Stimulated activated naive CD8-positive, alpha-beta T cell treated with anti-CD3 and anti-CD28 coated beads, Interleukin-15, Interleukin-2, amounts not matched to agents 100 ng/mL and 50 ng/mL, for 24 hours (primary cell): ENCODE measurements at regions not wholly inside any gene's neighbourhood (a gene's known extent, or its start where the extent isn't known, plus 50 kb on each side); places are given as distances from the start of the nearest gene placed in this dataset.

Source experiments
- H3K27ac Mint-ChIP-seq: one replicate; pipeline ENCODE4 v1.8.0; 2021; ENCODE audit warnings: mild to moderate bottlenecking, mixed read lengths
- H3K27me3 Mint-ChIP-seq: one replicate; pipeline ENCODE4 v1.8.0; 2021; ENCODE audit warnings: mixed read lengths
- H3K36me3 Mint-ChIP-seq: one replicate; pipeline ENCODE4 v1.8.0; 2021; ENCODE audit warnings: low read depth, mixed read lengths
- H3K4me1 Mint-ChIP-seq: one replicate; pipeline ENCODE4 v1.8.0; 2021; ENCODE audit warnings: low read depth, mixed read lengths
- H3K4me3 Mint-ChIP-seq: one replicate; pipeline ENCODE4 v1.8.0; 2021; ENCODE audit warnings: mild to moderate bottlenecking, mixed read lengths
- H3K9me3 Mint-ChIP-seq: one replicate; pipeline ENCODE4 v1.8.0; 2021; ENCODE audit warnings: mixed read lengths

- no peaks in the 10 kb centered on the region for H3K36me3 Mint-ChIP-seq
- H3K4me3 Mint-ChIP-seq: no peak overlapping the region
- H3K27ac Mint-ChIP-seq: peak overlapping the region; percentile 7
- H3K4me1 Mint-ChIP-seq: peaks cover 76% of the 10 kb centered on the region
- H3K27me3 Mint-ChIP-seq: no peaks in the 10 kb centered on the region
- H3K9me3 Mint-ChIP-seq: no peaks in the 10 kb centered on the region
Measured at GRCh38 chr14:98143566-98143965, 1128.4 kb downstream of the BCL11B start.

GRCh38 chr14:98144964-98145363 is 1127.0 kb downstream of the BCL11B start:
- Mint-ChIP-seq H3K36me3 (no peaks in the 10 kb centered on the region), H3K27ac (peak overlapping the region; percentile 53), H3K9me3 (no peaks in the 10 kb centered on the region), H3K4me3 (no peak overlapping the region), H3K27me3 (no peaks in the 10 kb centered on the region), H3K4me1 (peaks cover 62% of the 10 kb centered on the region)

GRCh38 chr14:98146416-98146815 is 1125.6 kb downstream of the BCL11B start:
- Mint-ChIP-seq H3K27ac (no peak overlapping the region), H3K9me3 (no peaks in the 10 kb centered on the region), H3K27me3 (no peaks in the 10 kb centered on the region), H3K4me3 (no peak overlapping the region), H3K36me3 (peaks cover 4% of the 10 kb centered on the region), H3K4me1 (peaks cover 62% of the 10 kb centered on the region)

GRCh38 chr14:98154254-98154653 is 1117.7 kb downstream of the BCL11B start:
- Mint-ChIP-seq H3K27me3 (no peaks in the 10 kb centered on the region), H3K4me1 (peaks cover 54% of the 10 kb centered on the region), H3K36me3 (peaks cover 4% of the 10 kb centered on the region), H3K27ac (no peak overlapping the region), H3K9me3 (no peaks in the 10 kb centered on the region), H3K4me3 (no peak overlapping the region)

- no peaks in the 10 kb centered on the region for H3K36me3 Mint-ChIP-seq
- no peak overlapping the region for H3K27ac Mint-ChIP-seq
- no peaks in the 10 kb centered on the region for H3K9me3 Mint-ChIP-seq
- peaks cover 41% of the 10 kb centered on the region for H3K4me1 Mint-ChIP-seq
- H3K4me3 Mint-ChIP-seq: no peak overlapping the region
- no peaks in the 10 kb centered on the region for H3K27me3 Mint-ChIP-seq
Measured at GRCh38 chr14:98156411-98156810, 1115.6 kb downstream of the BCL11B start.

- Mint-ChIP-seq H3K27ac (no peak overlapping the region), H3K9me3 (no peaks in the 10 kb centered on the region), H3K4me1 (peaks cover 29% of the 10 kb centered on the region), H3K27me3 (no peaks in the 10 kb centered on the region), H3K36me3 (peaks cover 4% of the 10 kb centered on the region), H3K4me3 (no peak overlapping the region)
Measured at GRCh38 chr14:98160901-98161300, 1111.1 kb downstream of the BCL11B start.

- Mint-ChIP-seq H3K36me3 (peaks cover 4% of the 10 kb centered on the region), H3K4me1 (peaks cover 29% of the 10 kb centered on the region), H3K27me3 (no peaks in the 10 kb centered on the region), H3K27ac (no peak overlapping the region), H3K9me3 (no peaks in the 10 kb centered on the region), H3K4me3 (no peak overlapping the region)
Measured at GRCh38 chr14:98161356-98161755, 1110.6 kb downstream of the BCL11B start.

GRCh38 chr14:98162856-98163805 is 1108.9 kb downstream of the BCL11B start:
- no peaks in the 10 kb centered on the region for H3K27me3 Mint-ChIP-seq
- H3K27ac Mint-ChIP-seq: peak overlapping the region; percentile 29
- peak overlapping the region; percentile 38 for H3K4me3 Mint-ChIP-seq
- H3K4me1 Mint-ChIP-seq: peaks cover 41% of the 10 kb centered on the region
- no peaks in the 10 kb centered on the region for H3K9me3 Mint-ChIP-seq
- peaks cover 6% of the 10 kb centered on the region for H3K36me3 Mint-ChIP-seq

GRCh38 chr14:98163873-98164272 is 1108.1 kb downstream of the BCL11B start:
- no peaks in the 10 kb centered on the region for H3K9me3 Mint-ChIP-seq
- no peak overlapping the region for H3K4me3 Mint-ChIP-seq
- H3K36me3 Mint-ChIP-seq: peaks cover 13% of the 10 kb centered on the region
- H3K27ac Mint-ChIP-seq: no peak overlapping the region
- no peaks in the 10 kb centered on the region for H3K27me3 Mint-ChIP-seq
- peaks cover 42% of the 10 kb centered on the region for H3K4me1 Mint-ChIP-seq

GRCh38 chr14:98165976-98166375 is 1106.0 kb downstream of the BCL11B start:
- Mint-ChIP-seq H3K27me3 (no peaks in the 10 kb centered on the region), H3K4me3 (peak overlapping the region; percentile 47), H3K27ac (peak overlapping the region; percentile 95), H3K4me1 (peaks cover 57% of the 10 kb centered on the region), H3K9me3 (no peaks in the 10 kb centered on the region), H3K36me3 (peaks cover 15% of the 10 kb centered on the region)

GRCh38 chr14:98167275-98167674 is 1104.7 kb downstream of the BCL11B start:
- H3K9me3 Mint-ChIP-seq: no peaks in the 10 kb centered on the region
- H3K4me1 Mint-ChIP-seq: peaks cover 70% of the 10 kb centered on the region
- H3K4me3 Mint-ChIP-seq: peak overlapping the region; percentile 48
- peak overlapping the region; percentile 95 for H3K27ac Mint-ChIP-seq
- peaks cover 15% of the 10 kb centered on the region for H3K36me3 Mint-ChIP-seq
- H3K27me3 Mint-ChIP-seq: no peaks in the 10 kb centered on the region

- peak overlapping the region; percentile 17 for H3K4me3 Mint-ChIP-seq
- H3K27ac Mint-ChIP-seq: peak overlapping the region; percentile 95
- H3K4me1 Mint-ChIP-seq: peaks cover 75% of the 10 kb centered on the region
Measured at GRCh38 chr14:98167705-98168104, 1104.3 kb downstream of the BCL11B start.

GRCh38 chr14:98168211-98168985 is 1103.6 kb downstream of the BCL11B start:
- Mint-ChIP-seq H3K36me3 (peaks cover 10% of the 10 kb centered on the region), H3K27me3 (no peaks in the 10 kb centered on the region), H3K4me3 (peak overlapping the region; percentile 53), H3K27ac (peak overlapping the region; percentile 95), H3K4me1 (peaks cover 82% of the 10 kb centered on the region), H3K9me3 (no peaks in the 10 kb centered on the region)

More at GRCh38 chr14:98167705-98168104, 1104.3 kb downstream of the BCL11B start:
- H3K9me3 Mint-ChIP-seq: no peaks in the 10 kb centered on the region
- H3K27me3 Mint-ChIP-seq: no peaks in the 10 kb centered on the region
- peaks cover 13% of the 10 kb centered on the region for H3K36me3 Mint-ChIP-seq

GRCh38 chr14:98169170-98169587 is 1102.8 kb downstream of the BCL11B start:
- Mint-ChIP-seq H3K4me3 (peak overlapping the region; percentile 53), H3K27ac (peak overlapping the region; percentile 95), H3K9me3 (no peaks in the 10 kb centered on the region), H3K27me3 (no peaks in the 10 kb centered on the region), H3K36me3 (peaks cover 10% of the 10 kb centered on the region), H3K4me1 (peaks cover 90% of the 10 kb centered on the region)

GRCh38 chr14:98170575-98170974 is 1101.4 kb downstream of the BCL11B start:
- Mint-ChIP-seq H3K9me3 (no peaks in the 10 kb centered on the region), H3K36me3 (peaks cover 10% of the 10 kb centered on the region), H3K4me1 (peaks cover 97% of the 10 kb centered on the region), H3K27ac (peak overlapping the region; percentile 99), H3K27me3 (no peaks in the 10 kb centered on the region), H3K4me3 (no peak overlapping the region)
